ENCODE measurements at regions not wholly inside any gene's neighbourhood (a gene's known extent, or its start where the extent isn't known, plus 50 kb on each side); places are given as distances from the start of the nearest gene placed in this dataset.

DNA sequence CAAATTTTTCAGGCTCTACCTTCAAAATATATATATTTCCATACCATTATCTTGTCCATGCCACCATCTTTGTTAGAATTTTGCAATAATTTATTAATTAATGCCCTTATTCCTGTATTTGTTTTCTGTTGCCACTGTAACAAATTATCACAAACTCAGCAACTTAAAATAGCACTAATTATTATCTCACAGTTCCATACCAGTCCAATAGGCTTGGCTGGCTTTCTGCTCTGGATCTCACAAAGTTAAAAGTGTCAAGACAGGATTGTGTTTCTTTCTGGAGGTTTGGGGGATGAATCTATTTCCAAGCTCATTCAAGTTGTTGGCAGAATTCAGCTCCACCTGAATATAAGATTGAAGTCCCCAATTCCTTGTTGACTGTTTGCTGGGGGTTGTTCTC is 58.6 kb upstream of the SLC38A4 start:
- DNase-seq = no peak
- Histone ChIP-seq H3K27ac (ENCODE audit: low read length) (no peak overlapping the region), H3K27me3 (ENCODE audit: control insufficient read depth, insufficient read depth, low read length) (peaks cover 2% of the 10 kb centered on the region), H3K9me3 (ENCODE audit: control insufficient read depth, low read depth, low read length) (no peaks in the 10 kb centered on the region), H3K36me3 (ENCODE audit: control insufficient read depth, insufficient read depth, low read length) (no peaks in the 10 kb centered on the region), H3K4me3 (ENCODE audit: low read length) (no peak overlapping the region), H3K4me1 (ENCODE audit: control insufficient read depth, insufficient read depth, low read length) (no peaks in the 10 kb centered on the region)

- no peak overlapping the region for H3K4me3 ChIP-seq (ENCODE audit: low read length)
- no peaks in the 10 kb centered on the region for H3K36me3 ChIP-seq (ENCODE audit: control insufficient read depth, insufficient read depth, low read length)
- H3K4me1 ChIP-seq (ENCODE audit: control insufficient read depth, insufficient read depth, low read length) = no peaks in the 10 kb centered on the region
- no peak overlapping the region for H3K27ac ChIP-seq (ENCODE audit: low read length)
- no CpG with 5 or more reads among the region's 2 CpGs for WGBS (ENCODE audit: insufficient coverage, low lambda C conversion rate)
- peaks cover 2% of the 10 kb centered on the region for H3K27me3 ChIP-seq (ENCODE audit: control insufficient read depth, insufficient read depth, low read length)
- no peaks in the 10 kb centered on the region for H3K9me3 ChIP-seq (ENCODE audit: control insufficient read depth, low read depth, low read length)
- no peak for DNase-seq
Measured at GRCh38 chr12:46886541-46887041, 60.8 kb upstream of the SLC38A4 start.

- H3K4me3 ChIP-seq (ENCODE audit: low read length) = no peak overlapping the region
- no peaks in the 10 kb centered on the region for H3K36me3 ChIP-seq (ENCODE audit: control insufficient read depth, insufficient read depth, low read length)
- H3K4me1 ChIP-seq (ENCODE audit: control insufficient read depth, insufficient read depth, low read length) = no peaks in the 10 kb centered on the region
- H3K27me3 ChIP-seq (ENCODE audit: control insufficient read depth, insufficient read depth, low read length) = peaks cover 2% of the 10 kb centered on the region
- no peak overlapping the region for H3K27ac ChIP-seq (ENCODE audit: low read length)
- DNase-seq = no peak
- H3K9me3 ChIP-seq (ENCODE audit: control insufficient read depth, low read depth, low read length) = no peaks in the 10 kb centered on the region
Measured at GRCh38 chr12:46887870-46888269, 62.1 kb upstream of the SLC38A4 start.

DNA sequence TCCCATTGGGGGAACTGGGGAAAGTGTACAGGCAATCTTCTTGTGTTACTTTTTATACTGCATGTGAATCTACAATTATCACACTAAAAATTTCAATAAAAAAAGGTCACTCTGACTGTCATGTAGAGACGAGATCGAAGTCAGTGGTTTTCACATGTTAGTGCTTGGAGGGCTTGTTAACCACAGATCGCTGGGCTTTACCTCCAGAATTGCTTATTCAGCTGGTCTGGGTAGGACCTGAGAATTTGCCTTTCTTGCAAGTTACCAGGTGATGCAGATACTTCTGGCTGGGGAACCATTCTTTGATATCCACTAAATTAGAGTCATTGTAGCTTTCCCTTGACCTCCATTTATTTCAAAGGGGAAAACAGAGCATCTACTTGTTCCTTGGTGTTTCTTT is 62.8 kb upstream of the SLC38A4 start:
- H3K36me3 ChIP-seq (ENCODE audit: control insufficient read depth, insufficient read depth, low read length) = no peaks in the 10 kb centered on the region
- no peaks in the 10 kb centered on the region for H3K4me1 ChIP-seq (ENCODE audit: control insufficient read depth, insufficient read depth, low read length)
- H3K27me3 ChIP-seq (ENCODE audit: control insufficient read depth, insufficient read depth, low read length) = peaks cover 2% of the 10 kb centered on the region
- H3K9me3 ChIP-seq (ENCODE audit: control insufficient read depth, low read depth, low read length) = no peaks in the 10 kb centered on the region
- no peak for DNase-seq
- H3K4me3 ChIP-seq (ENCODE audit: low read length) = no peak overlapping the region
- no peak overlapping the region for H3K27ac ChIP-seq (ENCODE audit: low read length)
- no CpG with 5 or more reads among the region's 3 CpGs for WGBS (ENCODE audit: insufficient coverage, low lambda C conversion rate)

DNA sequence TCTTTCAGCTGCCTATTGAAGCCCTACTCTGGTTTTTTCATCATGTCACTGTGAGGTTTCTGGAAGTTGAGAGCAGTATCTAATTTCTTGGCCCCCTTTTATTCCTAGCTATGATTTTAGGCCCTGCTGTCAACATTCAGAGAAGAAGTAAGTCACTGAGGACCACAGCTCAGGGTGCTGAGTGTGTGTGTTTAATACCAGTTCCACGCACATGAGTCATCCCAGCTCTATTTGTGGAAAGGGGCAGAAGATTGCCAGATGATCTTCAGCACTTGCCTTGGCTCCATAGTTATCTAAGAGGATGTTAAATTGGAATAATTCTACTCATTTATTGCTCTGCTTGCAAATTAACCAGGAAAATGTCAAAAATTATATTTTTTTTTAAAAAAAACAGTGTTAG is 65.5 kb upstream of the SLC38A4 start:
- no peak overlapping the region for H3K4me3 ChIP-seq (ENCODE audit: low read length)
- no peaks in the 10 kb centered on the region for H3K4me1 ChIP-seq (ENCODE audit: control insufficient read depth, insufficient read depth, low read length)
- H3K27ac ChIP-seq (ENCODE audit: low read length) = no peak overlapping the region
- DNase-seq = no peak
- no peaks in the 10 kb centered on the region for H3K27me3 ChIP-seq (ENCODE audit: control insufficient read depth, insufficient read depth, low read length)
- no peaks in the 10 kb centered on the region for H3K36me3 ChIP-seq (ENCODE audit: control insufficient read depth, insufficient read depth, low read length)
- no CpG with 5 or more reads among the region's 1 CpG for WGBS (ENCODE audit: insufficient coverage, low lambda C conversion rate)
- H3K9me3 ChIP-seq (ENCODE audit: control insufficient read depth, low read depth, low read length) = no peaks in the 10 kb centered on the region

GRCh38 chr12:46892034-46892705 is 66.4 kb upstream of the SLC38A4 start:
- H3K36me3 ChIP-seq (ENCODE audit: control insufficient read depth, insufficient read depth, low read length) = no peaks in the 10 kb centered on the region
- 92% methylated on average over 1 of the region's 11 CpGs for WGBS (ENCODE audit: insufficient coverage, low lambda C conversion rate)
- DNase-seq = no peak
- H3K27me3 ChIP-seq (ENCODE audit: control insufficient read depth, insufficient read depth, low read length) = no peaks in the 10 kb centered on the region
- H3K4me3 ChIP-seq (ENCODE audit: low read length) = no peak overlapping the region
- no peak overlapping the region for H3K27ac ChIP-seq (ENCODE audit: low read length)
- no peaks in the 10 kb centered on the region for H3K9me3 ChIP-seq (ENCODE audit: control insufficient read depth, low read depth, low read length)
- H3K4me1 ChIP-seq (ENCODE audit: control insufficient read depth, insufficient read depth, low read length) = no peaks in the 10 kb centered on the region

GRCh38 chr12:46892887-46893286 is 67.1 kb upstream of the SLC38A4 start:
- no peaks in the 10 kb centered on the region for H3K27me3 ChIP-seq (ENCODE audit: control insufficient read depth, insufficient read depth, low read length)
- no peak overlapping the region for H3K27ac ChIP-seq (ENCODE audit: low read length)
- no peak overlapping the region for H3K4me3 ChIP-seq (ENCODE audit: low read length)
- 90% methylated on average over 1 of the region's 4 CpGs for WGBS (ENCODE audit: insufficient coverage, low lambda C conversion rate)
- H3K36me3 ChIP-seq (ENCODE audit: control insufficient read depth, insufficient read depth, low read length) = no peaks in the 10 kb centered on the region
- DNase-seq = no peak
- no peaks in the 10 kb centered on the region for H3K9me3 ChIP-seq (ENCODE audit: control insufficient read depth, low read depth, low read length)
- no peaks in the 10 kb centered on the region for H3K4me1 ChIP-seq (ENCODE audit: control insufficient read depth, insufficient read depth, low read length)

GRCh38 chr12:46893434-46893833 is 67.6 kb upstream of the SLC38A4 start:
- no peak overlapping the region for H3K4me3 ChIP-seq (ENCODE audit: low read length)
- no peaks in the 10 kb centered on the region for H3K4me1 ChIP-seq (ENCODE audit: control insufficient read depth, insufficient read depth, low read length)
- no peaks in the 10 kb centered on the region for H3K36me3 ChIP-seq (ENCODE audit: control insufficient read depth, insufficient read depth, low read length)
- no peaks in the 10 kb centered on the region for H3K9me3 ChIP-seq (ENCODE audit: control insufficient read depth, low read depth, low read length)
- 100% methylated on average over 1 of the region's 1 CpG for WGBS (ENCODE audit: insufficient coverage, low lambda C conversion rate)
- DNase-seq = no peak
- H3K27me3 ChIP-seq (ENCODE audit: control insufficient read depth, insufficient read depth, low read length) = no peaks in the 10 kb centered on the region
- H3K27ac ChIP-seq (ENCODE audit: low read length) = no peak overlapping the region

DNA sequence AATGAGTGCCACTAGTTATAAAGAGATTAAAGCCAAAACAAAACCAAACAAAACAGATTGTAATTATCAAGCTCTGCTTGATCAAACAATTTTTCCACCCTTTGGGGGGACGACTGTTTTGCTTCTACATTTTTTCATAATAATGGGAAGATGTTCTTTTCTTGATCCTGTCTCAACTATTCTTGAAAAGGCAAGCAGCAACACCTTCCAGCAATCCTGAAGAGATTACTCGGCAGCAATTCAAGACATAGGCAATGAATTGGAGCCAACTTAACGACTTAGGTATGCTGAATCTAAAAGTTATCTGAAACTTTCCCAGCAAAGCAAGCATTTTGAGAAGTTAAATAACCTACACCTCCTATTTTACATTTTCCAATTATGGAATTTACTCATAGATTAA is 69.9 kb upstream of the SLC38A4 start:
- H3K4me1 ChIP-seq (ENCODE audit: control insufficient read depth, insufficient read depth, low read length) = no peaks in the 10 kb centered on the region
- H3K27ac ChIP-seq (ENCODE audit: low read length) = no peak overlapping the region
- no peak for DNase-seq
- no peaks in the 10 kb centered on the region for H3K9me3 ChIP-seq (ENCODE audit: control insufficient read depth, low read depth, low read length)
- H3K27me3 ChIP-seq (ENCODE audit: control insufficient read depth, insufficient read depth, low read length) = no peaks in the 10 kb centered on the region
- no peaks in the 10 kb centered on the region for H3K36me3 ChIP-seq (ENCODE audit: control insufficient read depth, insufficient read depth, low read length)
- no peak overlapping the region for H3K4me3 ChIP-seq (ENCODE audit: low read length)
- 67% methylated on average over 1 of the region's 3 CpGs for WGBS (ENCODE audit: insufficient coverage, low lambda C conversion rate)

GRCh38 chr12:46896680-46897079 is 70.9 kb upstream of the SLC38A4 start:
- Histone ChIP-seq H3K9me3 (ENCODE audit: control insufficient read depth, low read depth, low read length) (no peaks in the 10 kb centered on the region), H3K4me1 (ENCODE audit: control insufficient read depth, insufficient read depth, low read length) (no peaks in the 10 kb centered on the region), H3K36me3 (ENCODE audit: control insufficient read depth, insufficient read depth, low read length) (no peaks in the 10 kb centered on the region), H3K27me3 (ENCODE audit: control insufficient read depth, insufficient read depth, low read length) (no peaks in the 10 kb centered on the region), H3K27ac (ENCODE audit: low read length) (no peak overlapping the region), H3K4me3 (ENCODE audit: low read length) (no peak overlapping the region)
- WGBS (ENCODE audit: insufficient coverage, low lambda C conversion rate) = no CpG with 5 or more reads among the region's 1 CpG
- no peak for DNase-seq

DNA sequence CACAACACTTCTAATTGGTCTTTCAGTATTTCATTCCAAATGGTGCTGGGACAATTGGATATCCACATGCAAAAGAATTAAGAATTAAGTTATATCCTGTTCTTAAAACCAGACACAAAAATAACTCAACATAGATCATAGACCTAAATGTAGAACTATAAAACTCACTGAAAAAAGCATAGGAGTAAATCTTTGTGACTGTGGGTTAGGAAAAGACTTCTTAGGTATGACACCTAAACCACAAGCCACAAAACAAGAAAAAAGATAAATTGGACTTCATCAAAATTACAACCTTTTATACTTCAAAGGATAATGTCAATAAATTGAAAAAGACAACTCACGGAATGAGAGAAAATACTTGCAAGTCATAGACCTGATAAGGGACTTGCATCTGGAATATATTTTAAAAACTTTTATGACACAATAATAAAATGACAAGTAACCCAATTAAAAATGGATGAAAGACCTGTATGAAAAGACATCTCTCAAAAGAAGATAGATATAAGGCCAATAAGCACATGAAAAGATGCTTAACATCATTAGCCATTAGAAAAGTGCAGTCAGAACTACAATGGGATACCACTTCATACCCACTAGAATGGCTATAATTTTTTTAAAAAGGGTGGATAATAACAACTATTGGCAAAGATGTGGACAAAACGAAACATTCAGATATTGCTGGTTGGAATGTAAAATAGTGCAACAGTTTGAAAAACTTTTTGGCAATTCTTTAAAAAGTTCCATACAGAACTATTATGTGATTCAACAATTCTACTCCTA is 72.5 kb upstream of the SLC38A4 start:
- no peak overlapping the region for H3K27ac ChIP-seq (ENCODE audit: low read length)
- 96% methylated on average over 2 of the region's 2 CpGs for WGBS (ENCODE audit: insufficient coverage, low lambda C conversion rate)
- H3K4me1 ChIP-seq (ENCODE audit: control insufficient read depth, insufficient read depth, low read length) = no peaks in the 10 kb centered on the region
- no peak overlapping the region for H3K4me3 ChIP-seq (ENCODE audit: low read length)
- DNase-seq = no peak
- no peaks in the 10 kb centered on the region for H3K9me3 ChIP-seq (ENCODE audit: control insufficient read depth, low read depth, low read length)
- no peaks in the 10 kb centered on the region for H3K36me3 ChIP-seq (ENCODE audit: control insufficient read depth, insufficient read depth, low read length)
- H3K27me3 ChIP-seq (ENCODE audit: control insufficient read depth, insufficient read depth, low read length) = no peaks in the 10 kb centered on the region
